ENCODE measurements at regions not wholly inside any gene's neighbourhood (a gene's known extent, or its start where the extent isn't known, plus 50 kb on each side); places are given as distances from the start of the nearest gene placed in this dataset.

GRCh38 chrX:79933938-79934337, 80.6 kb upstream of the TBX22 start:
- TF ChIP-seq TCF4 (CRISPR knock-in tag; IDR thresholded peaks at IDR 0.05; ENCODE audit: borderline replicate concordance) (no peak), TOX (CRISPR knock-in tag; IDR thresholded peaks at IDR 0.05; ENCODE audit: borderline replicate concordance) (no peak), GLIS3 (CRISPR knock-in tag; IDR thresholded peaks at IDR 0.05) (no peak), BACH2 (CRISPR knock-in tag; IDR thresholded peaks at IDR 0.05; ENCODE audit: borderline replicate concordance) (no peak), ZFP30 (CRISPR knock-in tag; IDR thresholded peaks at IDR 0.05) (no peak), TSHZ2 (CRISPR knock-in tag; IDR thresholded peaks at IDR 0.05) (no peak), PPARA (CRISPR knock-in tag; IDR thresholded peaks at IDR 0.05; ENCODE audit: borderline replicate concordance) (no peak), ZFP3 (CRISPR knock-in tag; IDR thresholded peaks at IDR 0.05) (no peak)
- TF ChIP-seq, protein P1, sequence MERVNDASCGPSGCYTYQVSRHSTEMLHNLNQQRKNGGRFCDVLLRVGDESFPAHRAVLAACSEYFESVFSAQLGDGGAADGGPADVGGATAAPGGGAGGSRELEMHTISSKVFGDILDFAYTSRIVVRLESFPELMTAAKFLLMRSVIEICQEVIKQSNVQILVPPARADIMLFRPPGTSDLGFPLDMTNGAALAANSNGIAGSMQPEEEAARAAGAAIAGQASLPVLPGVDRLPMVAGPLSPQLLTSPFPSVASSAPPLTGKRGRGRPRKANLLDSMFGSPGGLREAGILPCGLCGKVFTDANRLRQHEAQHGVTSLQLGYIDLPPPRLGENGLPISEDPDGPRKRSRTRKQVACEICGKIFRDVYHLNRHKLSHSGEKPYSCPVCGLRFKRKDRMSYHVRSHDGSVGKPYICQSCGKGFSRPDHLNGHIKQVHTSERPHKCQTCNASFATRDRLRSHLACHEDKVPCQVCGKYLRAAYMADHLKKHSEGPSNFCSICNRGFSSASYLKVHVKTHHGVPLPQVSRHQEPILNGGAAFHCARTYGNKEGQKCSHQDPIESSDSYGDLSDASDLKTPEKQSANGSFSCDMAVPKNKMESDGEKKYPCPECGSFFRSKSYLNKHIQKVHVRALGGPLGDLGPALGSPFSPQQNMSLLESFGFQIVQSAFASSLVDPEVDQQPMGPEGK (CRISPR knock-in tag; IDR thresholded peaks at IDR 0.05; ENCODE audit: borderline replicate concordance), result no peak
- TF ChIP-seq, protein P2, sequence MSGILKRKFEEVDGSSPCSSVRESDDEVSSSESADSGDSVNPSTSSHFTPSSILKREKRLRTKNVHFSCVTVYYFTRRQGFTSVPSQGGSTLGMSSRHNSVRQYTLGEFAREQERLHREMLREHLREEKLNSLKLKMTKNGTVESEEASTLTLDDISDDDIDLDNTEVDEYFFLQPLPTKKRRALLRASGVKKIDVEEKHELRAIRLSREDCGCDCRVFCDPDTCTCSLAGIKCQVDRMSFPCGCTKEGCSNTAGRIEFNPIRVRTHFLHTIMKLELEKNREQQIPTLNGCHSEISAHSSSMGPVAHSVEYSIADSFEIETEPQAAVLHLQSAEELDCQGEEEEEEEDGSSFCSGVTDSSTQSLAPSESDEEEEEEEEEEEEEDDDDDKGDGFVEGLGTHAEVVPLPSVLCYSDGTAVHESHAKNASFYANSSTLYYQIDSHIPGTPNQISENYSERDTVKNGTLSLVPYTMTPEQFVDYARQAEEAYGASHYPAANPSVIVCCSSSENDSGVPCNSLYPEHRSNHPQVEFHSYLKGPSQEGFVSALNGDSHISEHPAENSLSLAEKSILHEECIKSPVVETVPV (CRISPR knock-in tag; IDR thresholded peaks at IDR 0.05), result no peak
